NCI-H1694 treated with DMSO at 0.1 percent for 48 hours (cell line): ENCODE measurements at regions not wholly inside any gene's neighbourhood (a gene's known extent, or its start where the extent isn't known, plus 50 kb on each side); places are given as distances from the start of the nearest gene placed in this dataset.
A peak's percentile ranks its signal among the peaks of the same experiment; 100 is the strongest.

Source experiments
- DNase-seq: peaks from one replicate; lab custom pipeline; 2025; lab: John Stamatoyannopoulos, UW

DNA sequence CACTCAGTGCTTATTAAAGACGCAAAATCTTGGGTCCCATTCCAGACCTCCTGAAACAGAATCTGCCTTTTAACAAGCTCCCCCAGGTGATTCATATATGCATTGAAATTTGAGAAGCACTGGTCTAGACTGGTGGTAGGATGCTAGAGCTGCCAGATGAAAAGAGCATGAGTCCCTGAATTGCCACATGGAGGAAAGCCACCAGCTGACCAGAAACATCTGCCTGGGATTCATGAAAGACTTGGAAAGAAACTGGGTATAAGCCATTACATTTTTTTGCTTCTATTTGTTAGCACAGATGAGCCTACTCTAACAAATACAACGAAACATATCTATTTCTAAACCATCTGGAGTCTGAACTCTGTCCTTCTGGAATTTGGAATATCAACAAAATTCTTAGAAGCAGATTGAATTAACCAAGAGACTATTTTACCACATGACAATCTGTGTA, 228.9 kb downstream of the RBM43 start:
- peak; percentile 82 for DNase-seq

- no peak for DNase-seq
Observed at GRCh38 chr2:151030663-151031230, 230.9 kb downstream of the RBM43 start.

DNA sequence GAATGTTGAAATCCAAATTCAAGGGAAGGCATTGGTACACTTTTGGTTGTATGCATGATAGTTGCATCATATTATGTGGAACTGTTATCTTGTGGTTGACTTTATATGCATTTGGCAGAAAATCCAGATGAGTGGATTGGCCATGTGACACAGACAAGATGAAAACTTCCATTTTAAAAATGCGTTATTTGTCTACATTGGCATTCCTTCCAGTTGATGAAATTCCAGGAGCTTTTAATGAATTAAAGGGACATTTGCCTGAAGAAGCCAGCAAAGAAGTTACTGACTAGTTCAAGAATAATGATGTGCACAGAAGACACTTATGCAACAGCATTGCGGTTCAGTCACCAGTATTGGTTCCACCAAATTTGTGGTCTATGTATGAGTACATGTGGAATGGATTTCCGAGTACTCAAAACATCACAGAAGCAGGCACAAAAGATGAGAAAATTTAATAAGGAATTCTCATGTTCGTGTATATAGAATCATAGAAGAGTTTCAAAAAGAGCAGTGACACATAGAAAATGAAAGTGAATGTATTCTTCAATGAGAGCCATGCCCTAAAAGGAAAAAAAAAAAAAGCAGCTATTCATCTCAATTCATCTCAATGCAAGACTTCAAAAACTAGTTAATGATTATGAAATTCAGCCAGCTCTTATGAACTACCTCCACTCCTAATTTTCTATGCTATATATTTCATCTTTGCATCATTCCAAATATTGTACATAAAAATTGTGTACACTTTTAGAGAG, 232.1 kb downstream of the RBM43 start:
- no peak for DNase-seq

DNA sequence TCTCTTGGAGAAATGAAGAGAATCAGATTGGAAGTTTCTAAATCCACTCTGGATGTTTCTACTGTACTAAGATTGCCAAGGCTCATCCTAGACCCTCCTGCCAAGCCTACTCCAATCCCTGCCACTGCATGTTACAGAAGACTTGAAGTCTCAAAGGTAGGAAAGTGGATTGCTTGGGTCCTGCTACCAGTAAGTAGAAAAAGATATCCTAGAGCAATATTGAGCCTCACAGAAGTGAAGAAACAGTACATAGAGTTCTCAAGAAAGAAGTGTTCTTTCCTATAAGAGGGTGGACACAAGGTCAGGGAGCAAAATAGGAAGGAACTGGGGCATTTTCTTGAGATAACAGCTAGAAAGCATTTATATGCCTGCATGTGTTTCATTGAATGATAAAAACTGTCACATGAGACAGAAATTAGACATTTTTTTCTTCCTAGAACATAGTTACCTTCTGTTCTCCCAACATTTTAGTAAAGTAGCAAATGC, 232.9 kb downstream of the RBM43 start:
- DNase-seq = no peak

DNA sequence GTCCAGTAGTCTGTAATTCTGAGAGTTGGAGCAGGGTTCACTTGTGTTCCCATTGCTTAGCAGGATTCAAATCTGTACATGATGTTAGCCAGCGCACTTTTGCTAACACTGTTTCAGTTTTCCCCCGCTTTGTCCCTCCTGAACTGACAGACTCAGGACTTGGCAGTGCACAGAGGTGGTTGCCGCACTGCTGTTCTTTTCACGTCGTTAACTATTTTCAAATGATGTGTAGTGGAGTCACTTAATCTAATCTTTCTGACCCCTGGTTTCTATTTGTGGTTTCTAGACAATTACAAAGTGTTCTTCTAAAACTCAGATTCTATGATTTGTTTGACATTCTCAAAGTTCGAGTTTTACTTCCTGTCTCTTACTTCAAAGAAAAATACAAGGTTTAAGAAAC, 234.5 kb downstream of the RBM43 start:
- no peak for DNase-seq

GRCh38 chr2:151025816-151026215, 235.8 kb downstream of the RBM43 start:
- no peak for DNase-seq

DNA sequence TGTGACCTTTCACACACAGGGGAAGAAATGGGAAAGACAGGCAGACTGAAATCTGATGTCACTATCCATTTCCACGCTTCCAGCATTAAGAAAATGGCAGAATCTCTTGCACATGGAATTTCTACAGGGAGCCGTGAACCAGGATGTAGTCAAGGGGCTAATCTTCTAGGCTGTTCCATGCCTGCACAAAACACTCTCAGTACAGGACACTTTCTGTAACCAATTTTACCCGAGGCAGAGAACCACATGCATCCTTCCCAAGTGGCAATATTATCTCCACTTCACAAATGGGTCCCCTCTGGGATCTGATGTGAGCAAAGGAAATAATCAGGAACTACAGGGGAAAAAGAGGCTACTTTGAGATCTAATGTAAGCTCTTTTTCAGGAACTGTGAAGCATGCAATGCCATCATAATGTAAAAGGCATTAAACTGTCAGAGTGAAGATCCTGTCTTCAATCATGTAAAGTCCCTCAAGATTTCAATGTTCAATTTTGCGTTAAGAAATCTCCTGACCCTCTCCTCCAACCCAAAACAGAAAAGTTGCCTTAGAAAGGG, 236.9 kb downstream of the RBM43 start:
- no peak for DNase-seq

DNA sequence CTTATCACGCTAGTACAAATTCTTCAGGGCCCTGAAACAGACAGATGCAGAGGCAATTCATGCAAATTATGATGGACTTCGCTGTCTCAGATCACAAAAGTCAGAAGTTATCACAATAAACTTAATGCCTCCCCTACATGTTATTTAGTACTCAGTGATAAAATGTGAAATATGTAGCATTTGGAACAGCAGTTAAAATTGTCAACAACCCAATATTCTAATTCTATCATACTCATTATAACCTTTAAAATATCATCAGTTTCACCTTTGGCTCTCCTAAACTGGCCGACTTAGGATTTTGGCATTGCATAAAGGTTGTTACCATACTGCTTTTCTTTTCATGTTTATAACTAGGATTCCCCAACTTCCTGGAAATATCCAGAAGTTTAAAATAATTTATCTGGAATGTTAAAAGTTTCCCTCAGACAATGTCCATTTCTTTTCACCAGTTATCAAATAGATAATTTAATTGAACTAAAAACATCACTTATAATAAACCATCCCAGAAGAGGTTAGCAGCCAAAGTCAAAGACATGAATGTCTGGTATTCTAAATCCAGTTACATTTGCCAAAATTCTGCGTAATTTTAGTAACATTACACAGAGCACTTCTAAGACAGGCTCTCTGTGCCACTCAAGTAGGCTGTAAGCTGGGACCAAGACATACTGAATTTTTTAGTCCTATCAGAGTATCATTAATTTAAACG, 239.8 kb downstream of the RBM43 start:
- no peak for DNase-seq

DNA sequence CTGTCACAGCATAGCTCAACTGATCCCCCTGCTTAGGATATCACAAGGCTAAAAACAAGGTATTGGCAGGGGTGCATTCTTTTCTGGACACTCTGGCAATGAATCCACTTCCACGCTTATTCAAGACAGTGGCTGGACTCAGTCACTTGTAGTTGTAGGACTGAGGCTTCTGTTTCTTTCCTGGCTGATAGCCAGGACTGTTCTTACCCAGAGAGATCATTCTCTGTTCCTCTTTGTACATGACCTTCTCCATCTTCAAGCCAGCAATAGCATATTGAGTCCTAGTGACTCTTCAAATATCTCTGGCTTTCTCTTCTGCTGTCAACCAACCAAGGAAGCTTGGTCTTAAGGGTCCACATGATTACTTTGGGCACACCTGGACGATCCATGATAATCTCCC, 241.3 kb downstream of the RBM43 start:
- DNase-seq = no peak

GRCh38 chr2:151009437-151010175, 252.1 kb downstream of the RBM43 start:
- DNase-seq = no peak

DNA sequence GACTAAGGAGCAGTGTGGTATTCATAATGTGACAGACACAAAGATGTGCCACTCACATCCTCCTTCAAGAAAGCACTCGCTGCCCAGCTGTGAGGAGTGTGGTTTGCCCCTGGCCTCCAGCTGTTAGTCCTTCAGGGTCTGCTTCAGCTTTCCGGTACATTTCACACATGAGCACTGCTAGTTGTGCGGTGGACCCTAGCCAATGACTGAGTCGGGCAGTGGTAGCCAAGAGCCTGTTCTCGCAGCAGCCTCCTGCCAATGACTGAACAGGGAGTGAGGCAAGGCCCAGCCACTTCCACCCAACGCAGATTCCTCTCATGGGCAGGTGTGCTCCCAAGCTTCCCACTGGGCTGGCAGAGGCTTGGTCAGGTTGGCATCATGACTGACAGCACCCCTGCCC, 254.3 kb downstream of the RBM43 start:
- no peak for DNase-seq

- DNase-seq = no peak
Observed at GRCh38 chr2:151002959-151003600, 258.6 kb downstream of the RBM43 start.

DNA sequence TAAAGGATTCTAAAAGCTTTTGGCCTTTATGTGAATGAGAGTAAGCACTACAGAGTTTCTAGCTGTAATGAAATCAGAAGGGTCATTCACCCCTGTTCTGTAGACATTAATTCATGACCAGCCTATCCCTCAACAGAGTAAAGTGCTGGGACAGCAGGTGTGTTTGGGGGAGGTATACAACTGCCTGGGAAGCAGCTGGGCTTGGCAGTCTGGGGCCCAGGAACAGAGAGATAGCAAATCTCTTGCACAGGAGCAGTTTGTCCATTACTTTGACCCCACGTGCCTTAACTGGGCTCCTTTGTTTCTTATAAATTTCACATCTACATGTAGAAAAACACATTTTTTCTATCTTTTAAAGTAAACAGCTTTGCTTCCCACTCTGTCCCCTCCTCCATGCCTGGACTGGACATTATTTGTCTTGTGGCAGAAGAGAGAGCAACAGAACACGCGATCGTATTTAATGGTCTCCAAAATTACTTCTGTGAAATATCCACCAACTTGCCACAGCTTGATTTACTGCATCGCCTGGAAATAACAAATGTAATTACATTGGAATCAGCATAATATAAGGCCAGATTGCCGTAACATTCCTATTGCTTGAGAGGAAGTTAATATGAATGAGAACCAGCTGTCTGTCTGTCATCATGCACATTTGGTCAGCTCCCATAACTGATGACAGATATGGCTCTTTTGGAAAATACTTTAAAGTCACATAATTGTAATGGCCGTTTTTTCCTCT, 263.8 kb downstream of the RBM43 start:
- DNase-seq = peak; percentile 55

- DNase-seq = no peak
Observed at GRCh38 chr2:150997066-150997465, 264.6 kb downstream of the RBM43 start.

- no peak for DNase-seq
Observed at GRCh38 chr2:150994076-150994475, 267.6 kb downstream of the RBM43 start.

GRCh38 chr2:150989969-150990368, 271.7 kb downstream of the RBM43 start:
- DNase-seq = no peak

DNA sequence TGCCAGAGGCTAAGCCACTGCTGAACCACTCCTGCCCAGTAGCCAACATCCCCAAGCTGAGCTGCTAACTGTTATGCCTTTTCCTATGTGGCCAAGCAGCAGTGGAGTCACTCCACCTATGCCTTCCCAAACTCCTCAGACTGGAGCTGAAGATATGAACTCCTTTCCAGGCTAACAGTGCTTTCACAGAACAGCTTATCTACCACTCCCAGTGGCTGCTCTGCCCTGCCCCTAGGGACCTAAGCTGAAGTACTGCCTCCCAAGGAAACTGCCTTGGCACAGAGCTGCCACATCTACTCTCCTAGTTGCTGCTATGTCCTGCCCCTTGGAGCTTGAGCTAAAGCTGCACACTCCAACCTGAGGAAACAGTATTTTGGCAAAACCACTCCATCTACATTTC, 275.9 kb downstream of the RBM43 start:
- DNase-seq = no peak

GRCh38 chr2:150983314-150983897, 278.3 kb downstream of the RBM43 start:
- no peak for DNase-seq

GRCh38 chr2:150981826-150982225, 279.8 kb downstream of the RBM43 start:
- no peak for DNase-seq

GRCh38 chr2:150978053-150978452, 283.6 kb downstream of the RBM43 start:
- no peak for DNase-seq
